Hematopoietic multipotent progenitor cell treated with erythropoietin and hydrocortisone succinate and interleukin-3 and kit ligand, for 15 days (in vitro differentiated cells): ENCODE measurements at regions not wholly inside any gene's neighbourhood (a gene's known extent, or its start where the extent isn't known, plus 50 kb on each side); places are given as distances from the start of the nearest gene placed in this dataset.

Experiments used
- DNase-seq: peaks from one replicate; pipeline ENCODE4 v3.0.0-alpha.2; 2015; ENCODE audit warnings: low spot score

DNA sequence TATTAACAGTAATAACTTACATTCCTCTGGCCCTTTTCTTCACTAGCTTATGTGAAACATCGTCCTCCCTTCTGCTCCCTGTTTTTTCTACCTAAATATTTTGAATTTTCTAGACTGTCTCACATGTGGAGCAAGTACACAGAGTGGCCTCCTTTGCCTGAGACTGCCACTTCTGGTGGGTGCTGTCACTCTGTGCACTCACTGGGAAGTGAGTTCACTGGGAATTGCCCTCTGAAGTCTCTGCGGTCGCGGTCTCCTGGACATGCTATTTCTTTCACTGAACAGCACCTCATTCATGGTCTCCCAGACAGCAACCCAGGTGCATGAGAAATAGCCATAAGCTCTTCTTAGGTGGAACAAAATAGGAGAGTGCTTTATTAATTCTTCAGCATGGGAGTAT lies 1179.7 kb upstream of the ADGRL3 start:
- no peak for DNase-seq

DNA sequence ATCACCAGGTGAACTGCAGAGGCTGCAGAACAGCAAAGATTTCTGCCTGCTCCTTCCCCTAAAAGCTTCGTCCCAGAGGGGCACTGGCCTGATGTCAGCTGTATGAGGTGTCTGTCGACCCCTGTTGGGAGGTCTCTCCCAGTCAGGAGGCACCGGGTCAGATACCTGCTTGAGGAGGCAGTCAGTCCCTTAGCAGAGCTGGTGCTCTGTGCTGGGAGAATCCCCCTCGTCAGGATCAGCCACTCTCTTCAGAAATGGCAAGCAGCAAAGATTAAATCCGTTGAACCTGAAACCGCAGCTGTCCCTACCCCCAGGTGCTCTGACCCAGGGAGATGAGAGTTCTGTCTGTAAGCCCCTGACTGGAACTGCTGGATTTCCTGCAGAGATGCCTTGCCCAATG lies 1166.3 kb upstream of the ADGRL3 start:
- no peak for DNase-seq

DNA sequence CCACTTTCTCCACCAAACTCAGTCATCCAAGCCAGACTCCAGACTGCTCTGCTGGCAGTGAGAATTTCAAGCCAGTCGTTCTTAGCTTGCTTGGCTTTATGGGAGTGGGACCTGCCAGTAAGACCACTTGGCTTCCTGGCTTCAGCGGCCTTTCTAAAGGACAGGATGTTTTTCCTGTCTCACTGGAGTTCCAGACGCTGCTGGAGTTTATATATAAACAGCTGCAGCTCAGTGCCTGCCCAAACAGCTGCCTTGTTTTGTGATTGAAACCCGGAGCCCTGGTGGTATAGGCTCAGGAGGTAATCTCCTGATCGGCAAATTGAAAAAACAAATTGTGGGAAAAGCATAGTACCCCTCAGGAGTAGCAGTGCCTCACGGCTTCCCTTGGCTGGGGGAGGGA lies 1165.8 kb upstream of the ADGRL3 start:
- no peak for DNase-seq

DNA sequence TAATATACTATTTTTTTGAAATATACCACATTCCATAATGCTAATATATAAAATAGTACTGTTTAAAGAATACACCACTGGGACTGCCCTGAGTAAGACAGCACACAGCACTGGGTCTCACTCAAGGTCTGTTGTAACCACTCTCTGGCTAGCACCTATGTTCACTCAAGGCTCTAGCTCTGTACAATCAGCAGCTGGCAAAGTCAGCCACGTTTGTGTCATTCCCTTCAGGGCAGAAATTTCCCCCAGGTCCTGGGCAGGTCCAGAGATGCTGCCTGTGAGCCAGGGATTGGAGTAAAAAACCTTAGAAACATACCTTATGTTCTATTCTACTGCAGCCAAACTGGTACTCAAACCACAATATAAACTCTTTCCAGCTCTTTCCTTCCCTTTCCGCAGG lies 1160.2 kb upstream of the ADGRL3 start:
- DNase-seq: no peak

DNA sequence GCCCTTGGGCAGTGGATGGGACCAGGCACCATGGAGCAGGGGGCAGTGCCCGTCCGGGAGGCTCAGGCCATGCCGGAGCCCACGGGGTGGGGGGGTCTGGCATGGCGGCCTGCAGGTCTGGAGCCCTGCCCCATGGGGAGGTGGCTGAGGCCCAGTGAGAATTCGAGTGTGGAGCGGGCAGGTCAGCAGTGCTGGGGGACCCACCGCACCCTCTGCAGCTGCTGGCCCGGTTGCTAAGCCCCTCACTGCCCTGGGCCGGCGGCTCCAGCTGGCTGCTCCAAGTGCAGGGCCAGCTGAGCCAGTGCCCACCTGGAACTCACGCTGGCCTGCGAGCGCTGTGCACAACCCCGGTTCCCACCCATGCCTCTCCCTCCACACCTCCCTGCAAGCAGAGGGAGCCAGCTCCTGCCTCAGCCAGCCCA lies 1157.9 kb upstream of the ADGRL3 start:
- DNase-seq: no peak

DNA sequence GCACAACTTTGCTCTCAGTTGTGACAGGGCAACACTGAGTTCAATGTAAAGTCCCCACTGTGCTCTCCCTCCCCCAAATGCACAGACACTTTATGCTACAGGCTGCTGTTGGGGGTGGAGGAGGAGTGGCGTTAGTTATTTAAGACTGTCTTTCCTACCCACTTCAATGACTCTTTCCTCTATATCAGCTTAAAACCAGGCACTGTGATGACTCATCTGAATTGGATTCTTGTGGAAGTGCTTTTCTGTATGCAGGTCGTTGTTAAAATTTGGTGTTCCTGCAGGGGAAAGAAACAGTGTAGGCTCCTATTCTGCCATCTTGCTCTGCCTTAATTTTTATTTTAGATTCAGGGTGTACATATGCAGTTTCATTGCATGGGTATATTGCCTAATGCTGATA lies 1157.2 kb upstream of the ADGRL3 start:
- no peak for DNase-seq

DNA sequence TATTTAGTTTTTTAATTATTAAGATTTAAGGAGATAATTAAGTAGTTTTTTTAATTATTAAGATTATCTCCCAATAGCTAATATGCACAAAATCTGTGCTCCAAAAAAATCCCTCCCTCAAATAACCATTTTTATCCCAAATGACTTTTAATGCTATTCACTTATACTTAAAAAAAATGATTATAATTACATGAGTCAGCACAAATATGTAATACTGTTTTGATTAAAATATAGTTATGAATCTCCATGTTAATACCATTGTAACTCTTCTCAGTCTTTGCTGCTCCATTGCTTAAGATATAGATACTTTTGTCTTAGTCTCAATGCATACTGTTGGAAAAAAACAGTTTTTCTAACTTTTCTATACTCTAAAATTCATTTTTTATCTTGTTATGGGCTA lies 1121.1 kb upstream of the ADGRL3 start:
- DNase-seq: no peak

DNA sequence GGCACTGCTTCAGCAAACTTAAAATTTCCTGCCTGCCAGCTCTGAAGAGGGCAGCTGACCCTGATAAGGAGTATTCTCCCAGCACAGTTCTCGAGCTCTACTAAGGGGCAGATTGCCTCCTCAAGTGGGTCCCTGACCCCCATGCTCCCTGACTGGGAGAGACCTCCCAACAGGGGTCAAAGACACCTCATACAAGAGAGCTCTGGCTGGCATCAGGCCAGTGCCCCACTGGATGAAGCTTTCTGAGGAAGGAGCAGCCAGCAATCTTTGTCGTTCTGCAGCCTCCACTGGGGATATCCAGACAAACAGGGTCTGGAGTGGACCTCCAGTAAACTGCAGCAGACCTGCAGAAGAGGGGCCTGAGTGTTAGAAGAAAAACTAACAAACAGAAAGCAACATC lies 1118.3 kb upstream of the ADGRL3 start:
- DNase-seq: no peak

DNA sequence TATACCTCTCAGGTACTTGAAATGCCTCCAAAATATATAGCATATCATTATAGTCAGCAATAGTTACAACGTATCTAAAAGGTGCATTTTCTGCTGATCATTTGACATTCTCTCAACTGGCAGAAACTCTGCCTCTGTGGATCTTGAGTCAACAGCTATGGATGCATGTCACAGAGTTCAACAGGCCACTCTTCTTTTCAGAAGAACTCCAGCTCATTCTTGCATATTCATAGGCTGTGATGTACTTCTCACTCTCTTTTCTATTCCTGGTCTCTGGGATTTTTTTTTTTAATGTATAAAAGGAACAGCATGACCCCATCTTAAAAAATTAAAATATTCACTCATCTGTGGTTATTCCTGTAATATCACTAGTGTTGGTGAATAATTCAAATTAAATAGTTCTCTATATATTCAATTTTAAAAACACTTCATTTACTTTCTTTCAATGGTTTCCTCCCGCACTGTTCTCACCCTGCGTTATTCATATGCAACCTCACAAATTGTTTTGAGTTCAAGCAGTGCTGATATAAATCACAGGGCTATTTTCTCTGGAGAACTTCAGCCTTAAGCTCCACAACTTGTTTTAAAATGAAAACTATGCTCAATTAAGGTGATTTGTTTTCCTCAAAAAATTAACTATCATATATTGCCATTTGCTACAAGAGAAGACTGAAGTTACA lies 1111.2 kb upstream of the ADGRL3 start:
- no peak for DNase-seq

DNA sequence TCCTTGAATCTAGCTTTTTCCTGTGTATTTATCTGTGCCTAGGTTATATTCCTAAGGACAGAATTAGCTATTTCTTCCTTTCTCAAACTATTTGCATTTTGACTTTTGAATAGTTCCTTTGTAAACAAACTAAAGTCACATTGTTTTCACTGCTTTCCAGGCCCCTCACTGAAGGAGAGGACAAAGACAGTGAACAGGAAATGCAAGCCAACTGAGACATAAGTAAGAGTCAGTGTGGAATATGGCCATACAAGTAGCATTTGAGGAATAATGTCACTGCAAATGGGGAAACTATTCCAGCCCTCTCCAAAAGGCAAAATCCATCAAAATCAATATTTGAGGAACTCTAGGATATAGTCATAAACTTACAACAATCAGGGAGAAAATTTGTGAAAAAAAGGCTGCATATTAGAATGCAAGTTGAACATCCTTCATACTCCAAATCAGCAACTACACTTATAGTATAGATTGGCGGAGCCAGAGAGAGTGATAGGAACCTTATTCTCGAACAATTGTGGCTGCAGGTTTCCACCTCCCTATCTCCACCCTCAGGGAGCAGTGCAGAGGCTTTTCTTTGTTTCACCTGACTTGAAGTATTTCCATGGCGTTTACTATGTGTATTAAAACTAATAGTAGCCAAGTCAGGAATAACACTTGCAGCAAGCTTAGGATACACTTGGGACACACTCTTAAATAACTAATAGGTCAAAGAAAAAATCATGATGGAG lies 1110.4 kb upstream of the ADGRL3 start:
- DNase-seq: no peak

DNA sequence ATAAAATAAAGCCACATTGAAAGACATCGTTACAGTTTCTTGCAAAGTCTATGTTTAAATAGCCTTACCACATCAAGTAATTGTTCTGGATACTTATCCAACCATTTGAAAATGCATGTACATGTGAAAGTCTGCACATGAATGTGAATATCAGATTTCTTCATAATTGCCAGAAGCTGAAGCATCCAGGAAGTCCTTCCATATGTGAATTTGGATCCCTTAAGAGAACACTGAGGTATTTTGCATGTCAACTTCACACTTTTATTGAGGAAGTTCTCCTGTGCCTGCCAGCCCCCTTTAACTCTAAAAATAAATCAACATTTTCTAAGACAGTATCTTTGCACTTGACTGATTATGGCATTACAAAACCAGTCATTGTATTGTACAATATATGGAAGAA lies 1103.5 kb upstream of the ADGRL3 start:
- no peak for DNase-seq

DNA sequence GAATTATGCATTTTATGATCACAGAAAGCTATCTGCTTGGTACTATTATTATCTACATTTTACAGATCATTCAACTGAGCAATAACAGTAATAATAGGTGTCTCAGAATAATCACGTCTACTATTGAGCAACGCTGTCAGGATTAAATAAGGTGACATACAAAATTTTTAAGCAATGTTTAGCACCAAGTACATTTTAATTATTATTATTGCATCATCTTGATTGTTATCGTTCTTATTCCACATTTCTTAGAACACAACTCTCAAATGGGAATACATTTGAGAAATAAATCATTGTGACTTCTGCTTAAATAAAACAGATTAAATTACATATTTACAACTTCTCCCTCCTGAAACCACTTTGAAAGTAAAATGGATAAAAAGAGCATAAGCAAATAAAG lies 1083.5 kb upstream of the ADGRL3 start:
- DNase-seq: no peak

DNA sequence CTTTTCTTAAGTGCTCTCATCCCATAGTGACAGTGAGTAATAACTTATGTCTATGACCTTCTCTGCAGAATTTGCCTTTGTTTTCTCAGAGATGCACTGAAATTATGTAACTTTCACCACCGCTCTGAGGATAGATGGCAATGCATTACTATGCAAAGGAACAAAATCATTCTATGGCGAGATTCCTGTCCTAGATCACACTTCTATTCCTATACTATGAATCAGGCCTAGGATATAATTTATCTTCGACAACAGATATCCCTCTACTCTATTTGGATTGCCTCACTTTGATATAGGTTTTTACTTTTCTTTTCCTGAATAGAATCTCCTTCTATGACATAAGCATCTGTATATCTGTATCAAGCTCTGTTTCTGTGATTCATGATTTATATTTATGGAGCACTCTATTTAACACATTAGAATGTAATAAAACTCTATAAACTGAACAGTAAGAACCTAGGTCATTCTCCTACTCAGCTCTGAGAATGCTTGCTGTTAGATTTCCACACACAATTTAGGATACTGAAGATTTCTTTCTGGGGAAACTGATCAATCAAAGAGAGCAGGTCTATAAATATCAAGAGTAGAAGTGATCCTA lies 1082.3 kb upstream of the ADGRL3 start:
- DNase-seq: no peak

DNA sequence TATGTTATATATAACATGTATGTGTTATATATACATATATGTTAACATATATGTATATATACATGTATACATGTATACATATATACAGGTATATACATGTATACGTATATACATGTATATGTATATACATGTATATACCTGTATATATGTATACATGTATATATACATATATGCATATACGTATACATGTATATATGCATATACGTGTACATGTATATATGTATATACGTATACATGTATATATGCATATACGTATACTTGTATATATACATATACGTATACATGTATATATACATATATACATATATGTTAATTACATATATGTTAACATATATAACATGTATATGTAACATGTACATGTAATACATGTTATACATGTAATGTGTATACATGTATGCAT lies 1077.3 kb upstream of the ADGRL3 start:
- DNase-seq: no peak

DNA sequence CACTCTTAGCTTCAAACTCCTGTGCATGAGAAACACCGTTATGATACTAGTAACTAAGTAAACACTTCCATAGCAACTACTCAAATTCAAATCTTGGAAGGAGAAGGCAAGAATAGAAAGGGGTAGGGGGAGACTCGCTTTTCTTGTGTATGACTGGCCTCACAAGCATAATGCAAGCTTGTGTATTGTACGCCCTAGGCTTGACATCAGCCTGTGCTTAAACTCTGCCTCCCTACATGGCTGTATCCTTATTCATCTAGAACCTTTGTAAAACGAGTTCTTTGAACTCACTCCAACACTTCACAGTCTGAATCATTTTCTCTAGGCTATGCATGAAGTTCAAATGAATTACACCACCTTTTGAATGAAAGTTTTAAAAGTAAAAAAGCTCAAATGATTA lies 1071.2 kb upstream of the ADGRL3 start:
- DNase-seq: no peak

DNA sequence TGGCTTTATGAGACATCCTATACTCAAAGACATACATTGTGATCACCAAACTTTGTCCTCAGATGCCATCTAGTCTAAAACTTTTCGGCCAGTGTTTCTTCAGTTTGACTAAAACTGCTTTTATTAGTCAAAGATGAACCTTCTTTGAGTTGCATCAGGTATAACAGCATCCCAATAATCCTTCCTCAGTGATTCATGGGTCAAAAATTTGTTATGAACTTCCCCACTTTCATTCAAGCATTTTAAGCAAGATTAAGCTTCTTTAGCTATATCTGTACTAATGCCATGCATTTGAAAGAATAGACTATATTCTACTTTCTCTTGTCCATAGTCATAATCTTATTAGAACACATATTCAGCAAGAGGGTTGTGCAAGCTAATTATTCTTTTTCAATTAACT lies 1070.4 kb upstream of the ADGRL3 start:
- no peak for DNase-seq

DNA sequence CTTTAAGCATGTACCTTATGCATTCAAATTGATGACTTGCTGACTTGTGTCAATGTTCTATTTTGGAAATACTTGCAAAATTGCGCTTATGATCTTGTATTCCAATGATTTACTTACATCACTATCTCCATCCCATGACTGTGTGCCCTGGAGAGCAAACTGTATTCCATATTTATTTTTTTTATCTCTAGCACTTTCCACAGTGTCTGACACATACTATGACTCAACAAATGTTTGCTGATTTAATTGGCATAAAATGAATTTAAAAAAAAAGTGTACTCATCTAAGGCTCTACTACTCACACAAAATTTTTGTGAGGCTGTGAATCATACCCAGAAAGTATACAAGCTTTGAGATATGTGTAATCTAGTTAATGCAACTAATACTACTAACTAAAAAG lies 1066.8 kb upstream of the ADGRL3 start:
- no peak for DNase-seq

DNA sequence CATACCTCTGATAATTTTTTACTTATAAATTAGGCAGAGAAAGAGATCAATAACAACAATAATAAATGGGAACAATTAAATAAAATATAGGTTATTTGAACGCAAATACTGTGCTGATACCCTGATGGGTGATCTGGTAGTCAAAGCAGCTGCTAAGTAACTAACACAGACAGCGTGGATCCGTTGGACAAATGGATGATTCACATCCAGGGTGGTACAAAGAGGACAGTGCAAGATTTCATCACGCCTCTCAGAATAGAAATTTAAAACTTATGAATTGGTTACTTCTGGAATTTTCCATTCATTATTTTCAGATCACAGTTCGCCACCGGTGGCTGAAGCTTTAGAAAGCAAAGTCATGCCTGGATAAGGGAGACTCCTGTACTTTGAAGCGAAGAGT lies 1066.0 kb upstream of the ADGRL3 start:
- no peak for DNase-seq

DNA sequence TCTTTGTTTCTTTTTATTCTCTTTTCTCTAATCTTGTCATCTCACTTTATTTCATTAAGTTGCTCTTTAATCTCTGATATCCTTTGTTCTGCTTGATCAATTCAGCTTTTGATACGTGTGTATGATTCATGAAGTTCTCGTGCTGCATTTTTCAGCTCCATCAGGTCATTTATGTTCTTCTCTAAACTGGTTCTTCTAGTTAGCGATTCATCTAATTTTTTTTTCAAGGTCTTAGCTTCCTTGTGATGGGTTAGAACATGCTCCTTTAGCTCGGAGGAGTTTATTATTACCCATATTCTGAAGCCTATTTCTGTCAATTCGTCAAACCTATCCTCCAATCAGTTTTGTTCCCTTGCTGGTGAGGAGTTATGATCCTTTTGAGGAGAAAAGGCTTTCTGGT lies 1045.0 kb upstream of the ADGRL3 start:
- DNase-seq: no peak

DNA sequence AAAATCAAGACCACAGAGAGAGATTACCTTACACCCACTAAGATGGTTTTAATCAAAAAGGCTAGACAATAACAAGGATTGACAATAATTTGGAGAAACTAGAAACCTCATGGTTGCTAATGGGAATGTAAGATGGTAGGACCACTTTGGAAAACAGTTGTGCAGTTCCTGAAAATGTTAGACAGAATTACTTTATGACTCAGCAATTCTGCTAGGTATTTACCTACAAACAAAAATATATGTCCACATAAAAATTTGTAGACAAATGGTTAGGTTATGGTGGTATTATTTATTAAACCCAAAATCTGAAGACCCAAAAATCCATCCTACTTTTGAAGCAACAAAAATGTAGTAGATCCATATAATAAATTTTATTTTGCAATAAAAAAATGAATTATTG lies 1027.0 kb upstream of the ADGRL3 start:
- no peak for DNase-seq

DNA sequence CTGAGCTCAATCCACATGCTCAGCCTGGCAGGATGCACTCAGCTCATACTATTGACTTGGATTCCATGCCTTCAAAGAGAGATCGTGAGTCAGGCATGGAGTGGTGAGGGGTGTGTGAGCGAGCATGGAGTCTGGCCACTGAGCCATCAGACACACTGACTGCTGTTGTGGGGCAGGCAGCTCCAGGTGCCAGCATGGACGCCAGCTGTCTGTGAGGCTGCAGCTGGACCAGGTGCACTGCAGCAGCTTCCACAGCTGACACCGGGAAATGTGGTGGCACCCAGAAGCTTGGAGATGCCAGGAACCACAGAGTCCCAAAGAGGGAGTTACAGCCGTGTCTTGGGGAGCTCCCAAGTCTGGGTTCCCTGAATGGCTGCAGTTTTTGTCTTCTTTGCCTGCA lies 1026.4 kb upstream of the ADGRL3 start:
- DNase-seq: no peak

DNA sequence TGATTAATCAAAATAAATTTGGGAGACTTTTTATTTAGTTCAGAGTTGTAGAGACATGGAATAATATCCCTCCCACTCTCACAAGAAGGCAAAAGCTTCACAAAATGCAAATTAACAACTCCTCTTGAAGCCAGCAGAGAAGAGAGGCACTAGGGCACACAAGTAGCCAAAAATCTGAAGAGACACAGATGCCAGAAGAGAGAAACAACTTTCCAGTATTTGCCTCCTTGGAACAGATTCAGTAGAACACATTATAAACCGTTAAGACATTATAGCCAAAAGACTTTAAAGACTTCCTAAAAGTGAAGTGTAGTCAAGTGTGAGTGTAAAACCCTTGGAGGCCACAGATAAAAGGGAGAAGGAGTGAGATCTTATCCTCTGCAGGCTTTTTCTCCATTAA lies 1024.9 kb upstream of the ADGRL3 start:
- no peak for DNase-seq

DNA sequence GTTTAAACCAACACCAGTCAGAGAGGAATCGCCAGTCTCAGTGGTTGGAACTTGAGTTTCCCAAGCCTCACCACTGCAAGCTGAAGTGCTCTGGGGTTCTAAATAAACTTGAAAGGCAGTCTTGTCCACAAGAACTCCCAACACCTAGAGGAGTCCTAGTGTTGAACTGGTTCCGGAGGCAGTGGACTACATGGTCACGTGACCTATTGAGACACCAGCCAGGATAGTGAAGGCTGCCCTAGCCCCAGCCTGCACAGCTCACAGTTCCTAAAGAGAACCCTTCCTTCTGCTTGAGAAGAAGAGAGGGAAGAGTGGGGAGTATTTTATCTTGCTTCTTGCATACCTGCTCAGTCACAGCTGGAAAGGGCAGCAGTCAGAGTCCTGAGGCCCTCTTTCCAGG lies 1012.7 kb upstream of the ADGRL3 start:
- no peak for DNase-seq

DNA sequence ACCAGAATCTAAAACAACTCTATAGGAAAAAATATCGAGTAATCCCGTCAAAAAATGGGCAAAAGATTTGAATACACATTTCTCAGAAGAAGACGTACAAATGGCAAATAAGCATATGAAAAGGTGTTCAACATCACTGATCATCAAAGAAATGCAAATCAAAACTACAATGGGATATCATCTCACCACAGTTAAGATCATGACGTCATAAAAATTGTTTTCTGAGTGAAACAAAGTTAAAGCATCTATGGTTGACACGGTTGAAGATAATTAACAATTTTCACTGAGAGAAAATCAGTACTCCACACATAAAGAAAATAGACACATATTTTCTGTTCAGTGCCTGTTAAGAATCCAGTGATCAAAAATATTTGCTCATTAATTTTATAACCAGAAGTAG lies 1010.8 kb upstream of the ADGRL3 start:
- no peak for DNase-seq
